Left ventricle myocardium inferior (tissue), 1 donor: ENCODE measurements at regions not wholly inside any gene's neighbourhood (a gene's known extent, or its start where the extent isn't known, plus 50 kb on each side); places are given as distances from the start of the nearest gene placed in this dataset.

Experiments used
- DNase-seq: peaks from one replicate; pipeline ENCODE4 v3.0.0-alpha.2; 2020
- H3K27ac ChIP-seq: fragments of 200-600 bp; replicated peaks from 2 replicates; pipeline ENCODE4 v1.8.0; 2021
- H3K27me3 ChIP-seq: fragments of 200-600 bp; 2 replicates; pipeline ENCODE4 v1.8.0; 2021; ENCODE audit warnings: low read depth
- H3K36me3 ChIP-seq: fragments of 200-600 bp; 2 replicates; pipeline ENCODE4 v1.8.0; 2021
- H3K4me1 ChIP-seq: fragments of 200-600 bp; 2 replicates; pipeline ENCODE4 v1.8.0; 2021
- H3K4me3 ChIP-seq: fragments of 200-600 bp; 2 replicates; pipeline ENCODE4 v1.8.0; 2021; ENCODE audit warnings: mild to moderate bottlenecking, moderate library complexity
- H3K9me3 ChIP-seq: fragments of 200-600 bp; replicated peaks from 2 replicates; pipeline ENCODE4 v1.8.0; 2021
- CTCF ChIP-seq: fragments of 200-600 bp; IDR thresholded peaks from 2 replicates; pipeline ENCODE4 v1.8.0; 2021; ENCODE audit warnings: antibody characterized with exemption, mild to moderate bottlenecking, borderline replicate concordance
- intact Hi-C: fragments of 100-400 bp; cut with micrococcal nuclease; formaldehyde crosslinking; loops from one replicate; pipeline ENCODE4 v1.11.0; 2022
- donor health status: DM: no; HTN: yes; CAD: no; lungs with severe emphysema.

GRCh38 chr5:4901924-4902323 lies 238.2 kb upstream of the ADAMTS16 start:
- Histone ChIP-seq H3K27ac (no peak overlapping the region), H3K9me3 (no peaks in the 10 kb centered on the region), H3K4me1 (no peaks in the 10 kb centered on the region), H3K27me3 (peaks cover 23% of the 10 kb centered on the region), H3K4me3 (no peak overlapping the region), H3K36me3 (no peaks in the 10 kb centered on the region)
- no peak for TF ChIP-seq CTCF
- intact Hi-C loops = no loop called here
- DNase-seq = no peak

GRCh38 chr5:4905674-4906520 lies 234.2 kb upstream of the ADAMTS16 start:
- Histone ChIP-seq H3K4me1 (peaks cover 5% of the 10 kb centered on the region), H3K27me3 (peaks cover 23% of the 10 kb centered on the region), H3K9me3 (no peaks in the 10 kb centered on the region), H3K4me3 (no peak overlapping the region), H3K36me3 (no peaks in the 10 kb centered on the region), H3K27ac (peak overlapping the region; percentile 35)
- intact Hi-C loops = no loop called here
- TF ChIP-seq CTCF = no peak
- DNase-seq = peak; percentile 51

GRCh38 chr5:4906786-4907185 lies 233.3 kb upstream of the ADAMTS16 start:
- Histone ChIP-seq H3K27ac (no peak overlapping the region), H3K27me3 (peaks cover 23% of the 10 kb centered on the region), H3K4me1 (peaks cover 5% of the 10 kb centered on the region), H3K36me3 (no peaks in the 10 kb centered on the region), H3K9me3 (no peaks in the 10 kb centered on the region), H3K4me3 (no peak overlapping the region)
- TF ChIP-seq CTCF = no peak
- no peak for DNase-seq
- intact Hi-C loops = no loop called here

- no peaks in the 10 kb centered on the region for H3K36me3 ChIP-seq
- H3K27ac ChIP-seq = no peak overlapping the region
- H3K9me3 ChIP-seq = no peaks in the 10 kb centered on the region
- peaks cover 22% of the 10 kb centered on the region for H3K27me3 ChIP-seq
- no peak for TF ChIP-seq CTCF
- H3K4me1 ChIP-seq = peaks cover 5% of the 10 kb centered on the region
- no peak overlapping the region for H3K4me3 ChIP-seq
- DNase-seq = no peak
- intact Hi-C loops = no loop called here
These were observed 232.6 kb upstream of the ADAMTS16 start for GRCh38 chr5:4907571-4907970.

- H3K4me3 ChIP-seq = no peak overlapping the region
- no peak overlapping the region for H3K27ac ChIP-seq
- no peak for DNase-seq
- H3K9me3 ChIP-seq = no peaks in the 10 kb centered on the region
- H3K4me1 ChIP-seq = peaks cover 5% of the 10 kb centered on the region
- intact Hi-C loops = no loop called here
- no peak for TF ChIP-seq CTCF
- H3K36me3 ChIP-seq = no peaks in the 10 kb centered on the region
- peaks cover 17% of the 10 kb centered on the region for H3K27me3 ChIP-seq
These were observed 231.0 kb upstream of the ADAMTS16 start for GRCh38 chr5:4909086-4909485.
